K562 (cell line): ENCODE measurements at regions not wholly inside any gene's neighbourhood (a gene's known extent, or its start where the extent isn't known, plus 50 kb on each side); places are given as distances from the start of the nearest gene placed in this dataset.

Experiments
- ATAC-seq: fragments of 200-7000 bp; cut with Tn5 transposase; 3 replicates; pipeline ENCODE4 v1.9.1; 2020; ENCODE audit warnings: moderate library complexity
- BruUV-seq: library from RNA; stranded (reverse); fragments of 400-500 nt; replicated peaks from 2 replicates; lab custom pipeline; 2021; lab: Mats Ljungman, UMichigan
- CTCF ChIA-PET: fragments of 300-600 bp; formaldehyde crosslinking; extraction: SDS; loops from one replicate; lab custom pipeline; 2021; ENCODE audit warnings: low intra/inter-chr PET ratio; lab: Yijun Ruan, JAX
- POLR2A ChIA-PET: fragments of 300-600, 350-650 bp; sonication (Branson Sonifier 250); formaldehyde crosslinking; extraction: SDS; loops from one replicate; lab custom pipeline; 2021; ENCODE audit warnings: antibody characterized with exemption, inconsistent platforms; lab: Yijun Ruan, JAX
- DNase-seq, 4 experiments: peaks; one replicate each; pipeline versions ENCODE4 v3.0.0 to v3.0.0-alpha.2; 2011 to 2018; ENCODE audit warnings: low spot score in 3 of 4, mixed read lengths in 3 of 4; ENCODE audit errors: extremely low read depth in 1 of 4
- FAIRE-seq: peaks from 2 replicates; lab custom pipeline; 2011; peaks lifted over from hg19 to GRCh38; lab: Jason Lieb, UNC
- H2AFZ ChIP-seq: 2 replicates; pipeline ENCODE4 v1.6.0; 2011; ENCODE audit warnings: low read depth, low read length, control low read depth, inconsistent platforms
- H3K27ac ChIP-seq: fragments of 200-600 bp; 3 replicates; pipeline ENCODE4 v1.8.0; 2011; ENCODE audit warnings: low read depth, mild to moderate bottlenecking, control low read depth, inconsistent platforms, low read length, moderate library complexity, mixed read lengths; ENCODE audit errors: extremely low read depth
- H3K27me3 ChIP-seq, 2 experiments: fragments of 300-600 bp in 1 of 2; 2 replicates in 1 of 2; 3 replicates in 1 of 2; pipeline versions ENCODE4 v1.6.0 to v1.8.0; 2011; ENCODE audit warnings: inconsistent platforms in 2 of 2, low read length in 2 of 2, mild to moderate bottlenecking in 1 of 2, mixed read lengths in 1 of 2, moderate library complexity in 1 of 2; ENCODE audit not compliant: control insufficient read depth in 2 of 2, insufficient read depth in 2 of 2
- H3K36me3 ChIP-seq: fragments of 300-600 bp; 3 replicates; pipeline ENCODE4 v1.8.0; 2011; ENCODE audit warnings: mild to moderate bottlenecking, low read length, inconsistent platforms; ENCODE audit not compliant: control insufficient read depth, insufficient read depth
- H3K4me1 ChIP-seq, 2 experiments: fragments of 200-600 bp in 1 of 2; replicated peaks in 1 of 2; 2 replicates in 1 of 2; 3 replicates in 1 of 2; pipeline versions ENCODE4 v1.5.1 to v1.8.0; 2011; ENCODE audit warnings: inconsistent platforms in 2 of 2, low read length in 2 of 2, mild to moderate bottlenecking in 1 of 2, mixed read lengths in 1 of 2, moderate library complexity in 1 of 2; ENCODE audit not compliant: control insufficient read depth in 2 of 2, insufficient read depth in 2 of 2
- H3K4me2 ChIP-seq: 2 replicates; pipeline ENCODE4 v1.6.1; 2011; ENCODE audit warnings: low read length, control low read depth, inconsistent platforms, mixed read lengths; ENCODE audit not compliant: insufficient read depth
- H3K4me3 ChIP-seq: fragments of 200-600 bp; sonication (generic), shearing (Covaris generic); 2 replicates; pipeline ENCODE4 v1.5.1; 2016; ENCODE audit warnings: control low read depth, inconsistent platforms
- H3K79me2 ChIP-seq: fragments of 200-600 bp; 3 replicates; pipeline ENCODE4 v1.8.0; 2011; ENCODE audit warnings: low read length, inconsistent platforms; ENCODE audit not compliant: control insufficient read depth, insufficient read depth
- H3K9ac ChIP-seq, 2 experiments: 2 replicates each; pipeline versions ENCODE4 v1.6.0 to v1.6.1; 2011; ENCODE audit warnings: low read depth in 2 of 2, low read length in 2 of 2, control low read depth in 1 of 2, inconsistent platforms in 1 of 2, mild to moderate bottlenecking in 1 of 2, mixed read lengths in 1 of 2; ENCODE audit not compliant: insufficient read depth in 1 of 2
- H3K9me1 ChIP-seq: one replicate; pipeline ENCODE4 v1.6.0; 2011; ENCODE audit warnings: inconsistent platforms, mild to moderate bottlenecking, low read length, moderate library complexity; ENCODE audit not compliant: control insufficient read depth, insufficient read depth
- H3K9me3 ChIP-seq: replicated peaks from 2 replicates; pipeline ENCODE4 v1.5.1; 2011; ENCODE audit warnings: low read depth, low read length, inconsistent platforms; ENCODE audit not compliant: control insufficient read depth, insufficient read depth
- H4K20me1 ChIP-seq: replicated peaks from 2 replicates; pipeline ENCODE4 v1.6.1; 2011; ENCODE audit warnings: low read length, inconsistent platforms, mixed read lengths; ENCODE audit not compliant: control insufficient read depth, insufficient read depth
- ELF2 ChIP-seq: fragments of 250-450 bp; sonication (Bioruptor Pico); IDR thresholded peaks from 2 replicates; pipeline ENCODE4 v1.5.0; 2021; ENCODE audit warnings: mild to moderate bottlenecking
- GATA2 ChIP-seq: sonication (generic); formaldehyde crosslinking; IDR thresholded peaks from 2 replicates; pipeline ENCODE4 v1.4.0; 2020; ENCODE audit warnings: mild to moderate bottlenecking, missing genetic modification reagents
- SAFB ChIP-seq: fragments of 200-400 bp; formaldehyde crosslinking; IDR thresholded peaks from 2 replicates; pipeline ENCODE4 v1.6.1; 2017; ENCODE audit warnings: low read depth, low read length, borderline replicate concordance
- ZC3H4 ChIP-seq: sonication (generic); formaldehyde crosslinking; IDR thresholded peaks from 2 replicates; pipeline ENCODE4 v1.9.0; 2021; ENCODE audit warnings: missing genetic modification reagents, borderline replicate concordance
- ZNF444 ChIP-seq: fragments of 250-450 bp; sonication (Bioruptor Pico); IDR thresholded peaks from 2 replicates; pipeline ENCODE4 v1.4.0; 2020; ENCODE audit warnings: mild to moderate bottlenecking, moderate library complexity
- WGBS: fragments of 100-300 bp; shearing (Covaris generic); methylation state at CpG from one replicate; pipeline ENCODE4 v1.1.6; 2016; ENCODE audit warnings: low coverage, mixed read lengths; ENCODE audit not compliant: insufficient coverage; ENCODE audit errors: missing lambda C conversion rate; 5-methylcytosine and 5-hydroxymethylcytosine counted together
- in situ Hi-C: fragments of 300-500 bp; cut with MboI; formaldehyde crosslinking; loops from 4 replicates; pipeline ENCODE4 v1.15.0; 2018; ENCODE audit warnings: inconsistent platforms, mixed read lengths
- intact Hi-C: fragments of 100-400 bp; cut with micrococcal nuclease; formaldehyde crosslinking; loops from 2 replicates; pipeline ENCODE4 v1.14.2; 2022
- TF ChIP-seq, protein P1 (sequence below), 2 experiments: fragments of 450-650 bp; IDR thresholded peaks; 2 replicates each; pipeline ENCODE4 v1.6.1; 2016

DNA sequence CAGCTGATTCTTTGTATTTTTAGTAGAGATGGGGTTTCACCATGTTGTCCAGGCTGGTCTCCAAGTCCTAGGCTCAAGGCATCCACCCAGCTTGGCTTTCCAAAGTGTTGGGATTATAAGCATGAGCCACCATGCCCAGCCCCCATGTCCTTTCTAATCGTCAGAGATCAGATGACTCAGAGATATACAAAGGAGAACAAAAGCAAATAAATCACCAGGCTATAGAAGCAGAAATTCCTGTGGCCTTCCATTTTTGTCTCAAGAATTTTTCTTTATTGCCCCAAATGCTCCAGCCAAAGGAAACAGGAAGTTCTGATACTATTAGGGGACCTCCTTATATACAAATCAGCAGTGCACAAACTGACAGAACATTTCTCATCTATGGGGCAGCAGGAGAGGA, 207.8 kb downstream of the RFC3 start:
- no peak for FAIRE-seq
- Histone ChIP-seq H4K20me1 (no peaks in the 10 kb centered on the region), H3K27ac (no peak overlapping the region), H3K9ac (no peak overlapping the region), H3K36me3 (no peaks in the 10 kb centered on the region), H3K4me3 (no peak overlapping the region), H3K79me2 (no peaks in the 10 kb centered on the region), H3K4me2 (no peak overlapping the region), H2AFZ (no peak overlapping the region), H3K9me1 (no peaks in the 10 kb centered on the region), H3K27me3 (no peaks in the 10 kb centered on the region)
- in situ Hi-C loops, result no loop called here
- intact Hi-C loops, result no loop called here
- ChIA-PET CTCF (no interaction called here), POLR2A (no interaction called here)
- BruUV-seq, result no TSS peak
- 0% methylated on average over 1 of the region's 1 CpG for WGBS
- DNase-seq, result no peak
- TF ChIP-seq SAFB (no peak), ZNF444 (CRISPR knock-in tag) (no peak), ZC3H4 (CRISPR knock-in tag) (no peak), ELF2 (CRISPR knock-in tag) (no peak), GATA2 (CRISPR knock-in tag) (no peak)
- TF ChIP-seq, protein P1, sequence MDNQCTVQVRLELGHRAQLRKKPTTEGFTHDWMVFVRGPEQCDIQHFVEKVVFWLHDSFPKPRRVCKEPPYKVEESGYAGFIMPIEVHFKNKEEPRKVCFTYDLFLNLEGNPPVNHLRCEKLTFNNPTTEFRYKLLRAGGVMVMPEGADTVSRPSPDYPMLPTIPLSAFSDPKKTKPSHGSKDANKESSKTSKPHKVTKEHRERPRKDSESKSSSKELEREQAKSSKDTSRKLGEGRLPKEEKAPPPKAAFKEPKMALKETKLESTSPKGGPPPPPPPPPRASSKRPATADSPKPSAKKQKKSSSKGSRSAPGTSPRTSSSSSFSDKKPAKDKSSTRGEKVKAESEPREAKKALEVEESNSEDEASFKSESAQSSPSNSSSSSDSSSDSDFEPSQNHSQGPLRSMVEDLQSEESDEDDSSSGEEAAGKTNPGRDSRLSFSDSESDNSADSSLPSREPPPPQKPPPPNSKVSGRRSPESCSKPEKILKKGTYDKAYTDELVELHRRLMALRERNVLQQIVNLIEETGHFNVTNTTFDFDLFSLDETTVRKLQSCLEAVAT (IDR thresholded peaks at IDR 0.05), result no peak
- TF ChIP-seq, all 486 proteins: peak for 0
- Histone ChIP-seq H3K9me3 (no peaks in the 10 kb centered on the region), H3K4me1 (no peaks in the 10 kb centered on the region)
- no peak for ATAC-seq
